ENCODE measurements at regions not wholly inside any gene's neighbourhood (a gene's known extent, or its start where the extent isn't known, plus 50 kb on each side); places are given as distances from the start of the nearest gene placed in this dataset.

DNA sequence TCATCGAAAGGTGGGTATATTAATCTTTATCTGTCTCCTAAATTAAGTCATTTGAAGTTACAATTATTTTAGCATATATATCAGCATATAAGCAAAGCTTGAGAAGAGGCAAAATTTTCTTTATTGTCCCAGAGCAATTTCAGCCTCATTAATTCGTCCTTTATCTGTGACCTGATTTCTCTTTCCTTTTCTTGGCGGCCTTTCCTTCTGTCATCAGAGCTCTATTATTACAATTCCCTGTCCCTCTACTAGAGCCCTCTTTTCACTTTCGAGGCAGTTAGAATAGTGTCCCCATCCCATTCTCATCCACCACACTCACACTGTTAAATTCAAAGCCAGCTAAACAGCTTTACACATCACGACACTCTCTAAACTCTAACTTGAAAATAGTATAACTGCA, 1293.2 kb upstream of the FAM98A start:
- H3K9me3 ChIP-seq (replicated peaks in 1 of 2; ENCODE audit: control insufficient read depth in 1 of 2, insufficient read depth in 1 of 2, low read length in 2 of 2), result peaks cover 0 to 4% of the 10 kb centered on the region in 2 donors
- no peak overlapping the region for H3K4me3 ChIP-seq (replicated peaks in 1 of 3; ENCODE audit: low read depth in 2 of 3, low read length in 3 of 3)
- Mint-ChIP-seq H3K36me3 (no peaks in the 10 kb centered on the region), H3K27me3 (ENCODE audit: low read depth in 3 of 3) (peaks cover 0 to 3% (median 0%) of the 10 kb centered on the region in 3 donors), H3K9me3 (peaks cover 0 to 2% (median 0%) of the 10 kb centered on the region in 7 donors), H3K4me1 (no peaks in the 10 kb centered on the region), H3K4me3 (no peak overlapping the region), H3K27ac (no peak overlapping the region)
- no peaks in the 10 kb centered on the region for H3K27me3 ChIP-seq (ENCODE audit: control insufficient read depth in 2 of 2, insufficient read depth in 2 of 2, low read length in 2 of 2)
- H3K36me3 ChIP-seq (replicated peaks in 1 of 2; ENCODE audit: control insufficient read depth in 1 of 2, insufficient read depth in 2 of 2, low read length in 2 of 2), result no peaks in the 10 kb centered on the region
- H3K4me2 ChIP-seq (replicated peaks; ENCODE audit: extremely low read depth, low read length, poor library complexity, severe bottlenecking), result no peak overlapping the region
- H3K79me2 ChIP-seq (ENCODE audit: insufficient read depth, low read length), result no peaks in the 10 kb centered on the region
- WGBS (ENCODE audit: insufficient coverage), result 92% methylated on average over 3 of the region's 5 CpGs
- no peaks in the 10 kb centered on the region for H3K4me1 ChIP-seq (ENCODE audit: control insufficient read depth in 1 of 2, insufficient read depth in 2 of 2, low read length in 2 of 2)
- intact Hi-C loops (cut with micrococcal nuclease), result no loop called here
- H3K27ac ChIP-seq (ENCODE audit: low read depth in 1 of 2, low read length in 2 of 2), result no peak overlapping the region
- TF ChIP-seq, protein P1, sequence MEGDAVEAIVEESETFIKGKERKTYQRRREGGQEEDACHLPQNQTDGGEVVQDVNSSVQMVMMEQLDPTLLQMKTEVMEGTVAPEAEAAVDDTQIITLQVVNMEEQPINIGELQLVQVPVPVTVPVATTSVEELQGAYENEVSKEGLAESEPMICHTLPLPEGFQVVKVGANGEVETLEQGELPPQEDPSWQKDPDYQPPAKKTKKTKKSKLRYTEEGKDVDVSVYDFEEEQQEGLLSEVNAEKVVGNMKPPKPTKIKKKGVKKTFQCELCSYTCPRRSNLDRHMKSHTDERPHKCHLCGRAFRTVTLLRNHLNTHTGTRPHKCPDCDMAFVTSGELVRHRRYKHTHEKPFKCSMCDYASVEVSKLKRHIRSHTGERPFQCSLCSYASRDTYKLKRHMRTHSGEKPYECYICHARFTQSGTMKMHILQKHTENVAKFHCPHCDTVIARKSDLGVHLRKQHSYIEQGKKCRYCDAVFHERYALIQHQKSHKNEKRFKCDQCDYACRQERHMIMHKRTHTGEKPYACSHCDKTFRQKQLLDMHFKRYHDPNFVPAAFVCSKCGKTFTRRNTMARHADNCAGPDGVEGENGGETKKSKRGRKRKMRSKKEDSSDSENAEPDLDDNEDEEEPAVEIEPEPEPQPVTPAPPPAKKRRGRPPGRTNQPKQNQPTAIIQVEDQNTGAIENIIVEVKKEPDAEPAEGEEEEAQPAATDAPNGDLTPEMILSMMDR (IDR thresholded peaks at IDR 0.05), result no peak
- H3K9ac ChIP-seq (ENCODE audit: insufficient read depth, low read length, poor library complexity, severe bottlenecking), result no peak overlapping the region
- no peaks in the 10 kb centered on the region for H4K20me1 ChIP-seq (ENCODE audit: insufficient read depth, low read length)
- no peak for DNase-seq
- H2AFZ ChIP-seq (ENCODE audit: insufficient read depth, low read depth, low read length, poor library complexity, severe bottlenecking), result no peak overlapping the region

DNA sequence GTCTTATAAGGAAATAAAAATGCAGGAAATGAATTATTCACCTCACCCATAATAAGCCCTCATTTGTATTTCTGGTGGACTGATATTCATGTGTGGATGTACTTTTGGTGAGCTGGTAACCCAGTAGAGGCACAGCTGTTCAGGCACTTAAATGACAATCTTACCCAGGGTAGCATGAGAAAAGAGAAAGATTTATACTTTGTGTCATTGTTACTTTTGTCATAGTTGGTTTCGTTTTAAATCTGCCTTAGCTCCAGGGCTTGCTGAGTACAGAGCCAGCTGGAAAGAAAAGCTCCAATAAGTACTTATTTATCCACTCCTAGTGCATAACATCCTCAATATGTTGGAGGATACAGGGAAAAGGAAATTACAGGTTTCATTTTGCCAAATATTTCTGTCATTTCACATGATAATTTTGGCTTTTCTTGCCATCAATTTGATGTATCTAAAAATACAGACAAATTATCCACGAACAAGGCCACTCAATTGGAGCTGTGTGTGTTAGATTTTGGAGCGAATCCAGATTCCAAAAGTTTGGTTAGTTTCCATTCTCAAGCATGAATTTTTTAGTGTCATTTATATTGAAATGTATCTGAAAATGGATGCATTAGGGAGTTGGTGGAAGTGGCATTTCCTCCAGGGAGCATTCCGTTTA, 1276.1 kb upstream of the FAM98A start:
- Histone ChIP-seq H3K9me3 (replicated peaks in 1 of 2; ENCODE audit: control insufficient read depth in 1 of 2, insufficient read depth in 1 of 2, low read length in 2 of 2) (no peaks in the 10 kb centered on the region), H3K4me1 (ENCODE audit: control insufficient read depth in 1 of 2, insufficient read depth in 2 of 2, low read length in 2 of 2) (no peaks in the 10 kb centered on the region), H3K4me2 (replicated peaks; ENCODE audit: extremely low read depth, low read length, poor library complexity, severe bottlenecking) (no peak overlapping the region), H3K27ac (ENCODE audit: low read depth in 1 of 2, low read length in 2 of 2) (no peak overlapping the region), H4K20me1 (ENCODE audit: insufficient read depth, low read length) (no peaks in the 10 kb centered on the region), H3K79me2 (ENCODE audit: insufficient read depth, low read length) (no peaks in the 10 kb centered on the region), H3K27me3 (ENCODE audit: control insufficient read depth in 2 of 2, insufficient read depth in 2 of 2, low read length in 2 of 2) (no peaks in the 10 kb centered on the region), H2AFZ (ENCODE audit: insufficient read depth, low read depth, low read length, poor library complexity, severe bottlenecking) (no peak overlapping the region), H3K36me3 (replicated peaks in 1 of 2; ENCODE audit: control insufficient read depth in 1 of 2, insufficient read depth in 2 of 2, low read length in 2 of 2) (no peaks in the 10 kb centered on the region), H3K9ac (ENCODE audit: insufficient read depth, low read length, poor library complexity, severe bottlenecking) (no peak overlapping the region), H3K4me3 (replicated peaks in 1 of 3; ENCODE audit: low read depth in 2 of 3, low read length in 3 of 3) (no peak overlapping the region)
- Mint-ChIP-seq H3K4me1 (no peaks in the 10 kb centered on the region), H3K27me3 (ENCODE audit: low read depth in 3 of 3) (no peaks in the 10 kb centered on the region), H3K9me3 (peaks cover 0 to 3% (median 1%) of the 10 kb centered on the region in 7 donors), H3K36me3 (no peaks in the 10 kb centered on the region), H3K27ac (no peak overlapping the region), H3K4me3 (no peak overlapping the region)
- intact Hi-C loops (cut with micrococcal nuclease), result no loop called here
- DNase-seq, result no peak
- TF ChIP-seq, protein P1 (IDR thresholded peaks at IDR 0.05), result no peak
- WGBS (ENCODE audit: insufficient coverage), result 83% methylated on average over 1 of the region's 4 CpGs

Measured in CD14-positive monocyte (primary cell).